K562 (cell line): ENCODE measurements at regions not wholly inside any gene's neighbourhood (a gene's known extent, or its start where the extent isn't known, plus 50 kb on each side); places are given as distances from the start of the nearest gene placed in this dataset.

Source experiments
- ATAC-seq: fragments of 200-7000 bp; cut with Tn5 transposase; 3 replicates; pipeline ENCODE4 v1.9.1; 2020; ENCODE audit warnings: moderate library complexity
- BruUV-seq: library from RNA; stranded (reverse); fragments of 400-500 nt; replicated peaks from 2 replicates; lab custom pipeline; 2021; lab: Mats Ljungman, UMichigan
- CTCF ChIA-PET: fragments of 300-600 bp; formaldehyde crosslinking; extraction: SDS; loops from one replicate; lab custom pipeline; 2021; ENCODE audit warnings: low intra/inter-chr PET ratio; lab: Yijun Ruan, JAX
- POLR2A ChIA-PET: fragments of 300-600, 350-650 bp; sonication (Branson Sonifier 250); formaldehyde crosslinking; extraction: SDS; loops from one replicate; lab custom pipeline; 2021; ENCODE audit warnings: antibody characterized with exemption, inconsistent platforms; lab: Yijun Ruan, JAX
- DNase-seq, 4 experiments: peaks; one replicate each; pipeline versions ENCODE4 v3.0.0 to v3.0.0-alpha.2; 2011 to 2018; ENCODE audit warnings: low spot score in 3 of 4, mixed read lengths in 3 of 4; ENCODE audit errors: extremely low read depth in 1 of 4
- FAIRE-seq: peaks from 2 replicates; lab custom pipeline; 2011; peaks lifted over from hg19 to GRCh38; lab: Jason Lieb, UNC
- H2AFZ ChIP-seq: 2 replicates; pipeline ENCODE4 v1.6.0; 2011; ENCODE audit warnings: low read depth, low read length, control low read depth, inconsistent platforms
- H3K27ac ChIP-seq: fragments of 200-600 bp; 3 replicates; pipeline ENCODE4 v1.8.0; 2011; ENCODE audit warnings: low read depth, mild to moderate bottlenecking, control low read depth, inconsistent platforms, low read length, moderate library complexity, mixed read lengths; ENCODE audit errors: extremely low read depth
- H3K27me3 ChIP-seq, 2 experiments: fragments of 300-600 bp in 1 of 2; 2 replicates in 1 of 2; 3 replicates in 1 of 2; pipeline versions ENCODE4 v1.6.0 to v1.8.0; 2011; ENCODE audit warnings: inconsistent platforms in 2 of 2, low read length in 2 of 2, mild to moderate bottlenecking in 1 of 2, mixed read lengths in 1 of 2, moderate library complexity in 1 of 2; ENCODE audit not compliant: control insufficient read depth in 2 of 2, insufficient read depth in 2 of 2
- H3K36me3 ChIP-seq: fragments of 300-600 bp; 3 replicates; pipeline ENCODE4 v1.8.0; 2011; ENCODE audit warnings: mild to moderate bottlenecking, low read length, inconsistent platforms; ENCODE audit not compliant: control insufficient read depth, insufficient read depth
- H3K4me1 ChIP-seq, 2 experiments: fragments of 200-600 bp in 1 of 2; replicated peaks in 1 of 2; 2 replicates in 1 of 2; 3 replicates in 1 of 2; pipeline versions ENCODE4 v1.5.1 to v1.8.0; 2011; ENCODE audit warnings: inconsistent platforms in 2 of 2, low read length in 2 of 2, mild to moderate bottlenecking in 1 of 2, mixed read lengths in 1 of 2, moderate library complexity in 1 of 2; ENCODE audit not compliant: control insufficient read depth in 2 of 2, insufficient read depth in 2 of 2
- H3K4me2 ChIP-seq: 2 replicates; pipeline ENCODE4 v1.6.1; 2011; ENCODE audit warnings: low read length, control low read depth, inconsistent platforms, mixed read lengths; ENCODE audit not compliant: insufficient read depth
- H3K4me3 ChIP-seq: fragments of 200-600 bp; sonication (generic), shearing (Covaris generic); 2 replicates; pipeline ENCODE4 v1.5.1; 2016; ENCODE audit warnings: control low read depth, inconsistent platforms
- H3K79me2 ChIP-seq: fragments of 200-600 bp; 3 replicates; pipeline ENCODE4 v1.8.0; 2011; ENCODE audit warnings: low read length, inconsistent platforms; ENCODE audit not compliant: control insufficient read depth, insufficient read depth
- H3K9ac ChIP-seq, 2 experiments: 2 replicates each; pipeline versions ENCODE4 v1.6.0 to v1.6.1; 2011; ENCODE audit warnings: low read depth in 2 of 2, low read length in 2 of 2, control low read depth in 1 of 2, inconsistent platforms in 1 of 2, mild to moderate bottlenecking in 1 of 2, mixed read lengths in 1 of 2; ENCODE audit not compliant: insufficient read depth in 1 of 2
- H3K9me1 ChIP-seq: one replicate; pipeline ENCODE4 v1.6.0; 2011; ENCODE audit warnings: inconsistent platforms, mild to moderate bottlenecking, low read length, moderate library complexity; ENCODE audit not compliant: control insufficient read depth, insufficient read depth
- H3K9me3 ChIP-seq: replicated peaks from 2 replicates; pipeline ENCODE4 v1.5.1; 2011; ENCODE audit warnings: low read depth, low read length, inconsistent platforms; ENCODE audit not compliant: control insufficient read depth, insufficient read depth
- H4K20me1 ChIP-seq: replicated peaks from 2 replicates; pipeline ENCODE4 v1.6.1; 2011; ENCODE audit warnings: low read length, inconsistent platforms, mixed read lengths; ENCODE audit not compliant: control insufficient read depth, insufficient read depth
- BCL6 ChIP-seq: fragments of 250-450 bp; sonication (Bioruptor Pico); IDR thresholded peaks from 2 replicates; pipeline ENCODE4 v1.4.0; 2020
- HNRNPUL1 ChIP-seq: fragments of 200-400 bp; formaldehyde crosslinking; IDR thresholded peaks from 2 replicates; pipeline ENCODE4 v1.6.1; 2017; ENCODE audit warnings: low read length
- KDM2B ChIP-seq: fragments of 250-450 bp; sonication (Bioruptor Pico); IDR thresholded peaks from 2 replicates; pipeline ENCODE4 v1.8.0; 2021; ENCODE audit warnings: mild to moderate bottlenecking, moderate library complexity
- MBD2 ChIP-seq: sonication (generic); IDR thresholded peaks from 2 replicates; pipeline ENCODE4 v1.6.1; 2016; ENCODE audit warnings: low read depth, borderline replicate concordance
- MCM2 ChIP-seq: fragments of 450-650 bp; IDR thresholded peaks from 2 replicates; pipeline ENCODE4 v1.6.1; 2017; ENCODE audit warnings: low read depth, mild to moderate bottlenecking
- MXI1 ChIP-seq: IDR thresholded peaks from 2 replicates; pipeline ENCODE4 v1.6.1; 2011; ENCODE audit warnings: low read depth, mild to moderate bottlenecking, improper control_type of control experiment, low read length
- NCOA4 ChIP-seq: fragments of 450-650 bp; IDR thresholded peaks from 2 replicates; pipeline ENCODE4 v1.6.1; 2018; ENCODE audit warnings: mild to moderate bottlenecking; ENCODE audit not compliant: partially characterized antibody
- SLC30A9 ChIP-seq: fragments of 250-450 bp; sonication (Bioruptor Pico); IDR thresholded peaks from 2 replicates; pipeline ENCODE4 v1.8.0; 2022; ENCODE audit warnings: mild to moderate bottlenecking, moderate library complexity
- ZNF316 ChIP-seq: fragments of 450-650 bp; IDR thresholded peaks from 2 replicates; pipeline ENCODE4 v1.6.1; 2016
- WGBS: fragments of 100-300 bp; shearing (Covaris generic); methylation state at CpG from one replicate; pipeline ENCODE4 v1.1.6; 2016; ENCODE audit warnings: low coverage, mixed read lengths; ENCODE audit not compliant: insufficient coverage; ENCODE audit errors: missing lambda C conversion rate; 5-methylcytosine and 5-hydroxymethylcytosine counted together
- in situ Hi-C: fragments of 300-500 bp; cut with MboI; formaldehyde crosslinking; loops from 4 replicates; pipeline ENCODE4 v1.15.0; 2018; ENCODE audit warnings: inconsistent platforms, mixed read lengths
- intact Hi-C: fragments of 100-400 bp; cut with micrococcal nuclease; formaldehyde crosslinking; loops from 2 replicates; pipeline ENCODE4 v1.14.2; 2022
- TF ChIP-seq, protein P1 (sequence below): sonication (generic); IDR thresholded peaks from 2 replicates; pipeline ENCODE4 v1.6.1; 2016
- TF ChIP-seq, protein P2 (sequence below): sonication (generic); formaldehyde crosslinking; IDR thresholded peaks from 2 replicates; pipeline ENCODE4 v1.8.0; 2022; ENCODE audit warnings: mild to moderate bottlenecking, missing genetic modification reagents

DNA sequence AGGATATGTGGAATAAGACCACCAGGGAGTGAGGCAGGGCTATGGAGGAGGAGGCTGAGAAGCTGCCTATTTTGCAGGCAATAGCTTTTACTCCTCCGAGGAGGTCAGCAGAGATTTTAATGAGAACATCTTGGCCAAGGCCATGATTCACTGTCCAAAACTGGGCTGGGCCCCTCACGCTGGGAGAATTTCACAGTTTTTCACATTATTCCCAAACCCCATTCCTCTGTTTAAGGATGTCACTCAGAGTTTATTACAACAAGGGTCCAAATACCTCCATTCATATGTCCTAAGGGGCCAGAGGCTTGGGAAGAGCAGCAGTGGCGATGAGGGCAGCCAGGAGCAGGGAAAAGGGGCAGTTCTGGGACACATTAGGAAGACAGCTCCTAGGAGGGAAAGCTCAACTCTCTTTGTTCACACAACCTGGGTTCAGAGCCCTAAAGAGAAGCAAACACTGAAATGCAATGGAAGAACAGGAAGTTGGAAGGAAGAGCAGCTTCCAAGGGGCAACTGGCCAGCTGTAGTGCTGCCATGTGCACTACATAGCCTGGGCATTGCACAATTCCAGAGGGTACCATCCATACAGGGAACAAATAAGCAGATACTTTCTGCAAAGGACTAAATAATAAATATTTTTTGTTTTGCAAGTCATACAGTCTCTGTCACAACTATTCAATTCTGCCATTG, 283.2 kb downstream of the NUAK1 start:
- DNase-seq = no peak
- no peaks in the 10 kb centered on the region for H4K20me1 ChIP-seq
- no TSS peak for BruUV-seq
- H3K36me3 ChIP-seq = no peaks in the 10 kb centered on the region
- no peak overlapping the region for H3K4me2 ChIP-seq
- no peak for FAIRE-seq
- ChIA-PET POLR2A (interaction anchor here (0.9 kb wide), 1 partner anchor 15 kb away, joined by 3 read pairs; no protein-coding TSS in a partner anchor), CTCF (no interaction called here)
- in situ Hi-C loops = no loop called here
- 2% methylated on average over 3 of the region's 3 CpGs for WGBS
- no peak overlapping the region for H3K9ac ChIP-seq
- no peak overlapping the region for H2AFZ ChIP-seq
- no peak overlapping the region for H3K27ac ChIP-seq
- no peak for ATAC-seq
- intact Hi-C loops = no loop called here
- H3K27me3 ChIP-seq = no peaks in the 10 kb centered on the region
- H3K4me1 ChIP-seq = no peaks in the 10 kb centered on the region
- no peak overlapping the region for H3K4me3 ChIP-seq
- no peaks in the 10 kb centered on the region for H3K9me3 ChIP-seq
- no peaks in the 10 kb centered on the region for H3K79me2 ChIP-seq
- no peaks in the 10 kb centered on the region for H3K9me1 ChIP-seq
- TF ChIP-seq, protein P1, sequence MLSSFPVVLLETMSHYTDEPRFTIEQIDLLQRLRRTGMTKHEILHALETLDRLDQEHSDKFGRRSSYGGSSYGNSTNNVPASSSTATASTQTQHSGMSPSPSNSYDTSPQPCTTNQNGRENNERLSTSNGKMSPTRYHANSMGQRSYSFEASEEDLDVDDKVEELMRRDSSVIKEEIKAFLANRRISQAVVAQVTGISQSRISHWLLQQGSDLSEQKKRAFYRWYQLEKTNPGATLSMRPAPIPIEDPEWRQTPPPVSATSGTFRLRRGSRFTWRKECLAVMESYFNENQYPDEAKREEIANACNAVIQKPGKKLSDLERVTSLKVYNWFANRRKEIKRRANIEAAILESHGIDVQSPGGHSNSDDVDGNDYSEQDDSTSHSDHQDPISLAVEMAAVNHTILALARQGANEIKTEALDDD = no peak
- TF ChIP-seq, protein P2, sequence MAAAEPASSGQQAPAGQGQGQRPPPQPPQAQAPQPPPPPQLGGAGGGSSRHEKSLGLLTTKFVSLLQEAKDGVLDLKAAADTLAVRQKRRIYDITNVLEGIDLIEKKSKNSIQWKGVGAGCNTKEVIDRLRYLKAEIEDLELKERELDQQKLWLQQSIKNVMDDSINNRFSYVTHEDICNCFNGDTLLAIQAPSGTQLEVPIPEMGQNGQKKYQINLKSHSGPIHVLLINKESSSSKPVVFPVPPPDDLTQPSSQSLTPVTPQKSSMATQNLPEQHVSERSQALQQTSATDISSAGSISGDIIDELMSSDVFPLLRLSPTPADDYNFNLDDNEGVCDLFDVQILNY (CRISPR knock-in tag) = no peak
- TF ChIP-seq MXI1 (no peak), HNRNPUL1 (no peak), MCM2 (no peak), MBD2 (no peak), BCL6 (no peak), NCOA4 (no peak), ZNF316 (no peak), SLC30A9 (CRISPR knock-in tag) (no peak), KDM2B (CRISPR knock-in tag) (no peak)
